Kidney epithelial cell (primary cell): ENCODE measurements at regions not wholly inside any gene's neighbourhood (a gene's known extent, or its start where the extent isn't known, plus 50 kb on each side); places are given as distances from the start of the nearest gene placed in this dataset.

Source experiments
- DNase-seq: peaks from one replicate; pipeline ENCODE4 v3.0.0-alpha.2; 2010; ENCODE audit warnings: low read depth
- H3K27me3 ChIP-seq: 2 replicates; pipeline ENCODE4 v1.6.0; 2011; ENCODE audit warnings: low read length; ENCODE audit not compliant: control insufficient read depth, insufficient read depth
- H3K36me3 ChIP-seq: 2 replicates; pipeline ENCODE4 v1.5.1; 2011; ENCODE audit warnings: low read length; ENCODE audit not compliant: control insufficient read depth, insufficient read depth
- H3K4me3 ChIP-seq: 2 replicates; pipeline ENCODE4 v1.5.1; 2011; ENCODE audit warnings: low read depth, mild to moderate bottlenecking, control low read depth, low read length
- TF ChIP-seq, protein P1 (sequence below): IDR thresholded peaks from 2 replicates; pipeline ENCODE4 v1.5.1; 2011; ENCODE audit warnings: mild to moderate bottlenecking, moderate library complexity, low read length, control low read depth, inconsistent platforms; ENCODE audit not compliant: insufficient read depth, poor library complexity, severe bottlenecking

DNA sequence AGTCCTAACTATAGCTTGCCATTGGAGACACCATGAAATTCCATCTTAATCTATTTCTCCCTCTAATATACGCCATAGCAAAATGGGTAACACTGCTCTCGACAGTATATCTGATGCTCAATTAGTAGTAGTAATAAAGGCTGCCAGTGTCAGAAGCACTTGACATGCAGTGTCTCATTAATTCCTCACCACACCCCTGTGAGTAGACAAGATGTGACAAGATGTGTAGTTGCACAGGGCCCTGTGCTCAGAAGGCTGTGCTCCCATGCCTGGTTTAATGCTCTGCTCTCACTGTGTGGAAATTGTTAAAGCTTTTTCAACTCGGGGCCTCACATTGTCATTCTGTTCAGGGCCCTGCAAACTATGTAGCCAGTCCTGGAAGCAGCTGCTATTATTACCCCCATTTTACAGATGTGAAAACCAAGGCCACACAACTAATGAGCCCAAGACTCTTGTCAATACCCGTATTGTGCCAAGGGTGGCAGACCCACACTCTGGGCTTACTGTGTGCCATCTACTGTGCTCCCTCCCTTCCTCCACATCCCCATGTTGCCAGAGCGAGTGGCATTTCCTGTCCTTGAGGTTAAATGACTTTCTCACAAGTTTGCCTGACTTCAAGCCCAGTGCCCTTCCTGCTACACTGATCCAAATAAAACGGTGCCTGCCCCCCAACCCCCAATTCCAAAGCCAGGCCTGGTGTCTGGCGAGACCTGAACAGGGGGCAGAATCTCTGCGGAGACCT, 287.3 kb upstream of the CCL2 start:
- H3K4me3 ChIP-seq = no peak overlapping the region
- TF ChIP-seq, protein P1, sequence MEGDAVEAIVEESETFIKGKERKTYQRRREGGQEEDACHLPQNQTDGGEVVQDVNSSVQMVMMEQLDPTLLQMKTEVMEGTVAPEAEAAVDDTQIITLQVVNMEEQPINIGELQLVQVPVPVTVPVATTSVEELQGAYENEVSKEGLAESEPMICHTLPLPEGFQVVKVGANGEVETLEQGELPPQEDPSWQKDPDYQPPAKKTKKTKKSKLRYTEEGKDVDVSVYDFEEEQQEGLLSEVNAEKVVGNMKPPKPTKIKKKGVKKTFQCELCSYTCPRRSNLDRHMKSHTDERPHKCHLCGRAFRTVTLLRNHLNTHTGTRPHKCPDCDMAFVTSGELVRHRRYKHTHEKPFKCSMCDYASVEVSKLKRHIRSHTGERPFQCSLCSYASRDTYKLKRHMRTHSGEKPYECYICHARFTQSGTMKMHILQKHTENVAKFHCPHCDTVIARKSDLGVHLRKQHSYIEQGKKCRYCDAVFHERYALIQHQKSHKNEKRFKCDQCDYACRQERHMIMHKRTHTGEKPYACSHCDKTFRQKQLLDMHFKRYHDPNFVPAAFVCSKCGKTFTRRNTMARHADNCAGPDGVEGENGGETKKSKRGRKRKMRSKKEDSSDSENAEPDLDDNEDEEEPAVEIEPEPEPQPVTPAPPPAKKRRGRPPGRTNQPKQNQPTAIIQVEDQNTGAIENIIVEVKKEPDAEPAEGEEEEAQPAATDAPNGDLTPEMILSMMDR = no peak
- no peak for DNase-seq
- H3K27me3 ChIP-seq = no peaks in the 10 kb centered on the region
- H3K36me3 ChIP-seq = no peaks in the 10 kb centered on the region

- Histone ChIP-seq H3K4me3 (no peak overlapping the region), H3K27me3 (no peaks in the 10 kb centered on the region), H3K36me3 (no peaks in the 10 kb centered on the region)
- DNase-seq = no peak
- TF ChIP-seq, protein P1 = no peak
These were observed 286.6 kb upstream of the CCL2 start for GRCh38 chr17:33968350-33969044.

DNA sequence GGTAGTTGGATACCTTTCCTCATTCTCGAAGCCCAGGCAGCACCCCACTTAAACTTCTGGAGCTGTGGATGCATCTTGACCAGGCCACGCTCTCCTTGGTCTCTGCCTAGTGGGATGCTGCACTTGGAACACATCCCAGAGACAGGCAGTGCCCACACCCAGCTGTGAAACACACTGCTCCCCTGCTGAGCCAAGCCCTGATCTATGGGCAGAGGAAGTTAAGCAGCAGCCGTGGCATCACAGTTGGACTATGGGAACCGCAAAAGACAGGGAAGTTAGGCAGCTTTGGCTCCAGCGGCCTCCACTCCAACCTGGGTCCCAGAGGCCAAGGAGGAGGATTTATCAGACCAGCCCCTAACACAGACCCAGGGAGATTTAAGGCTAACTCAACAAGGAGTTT, 284.8 kb upstream of the CCL2 start:
- Histone ChIP-seq H3K27me3 (no peaks in the 10 kb centered on the region), H3K36me3 (no peaks in the 10 kb centered on the region), H3K4me3 (no peak overlapping the region)
- TF ChIP-seq, protein P1 = no peak
- no peak for DNase-seq

DNA sequence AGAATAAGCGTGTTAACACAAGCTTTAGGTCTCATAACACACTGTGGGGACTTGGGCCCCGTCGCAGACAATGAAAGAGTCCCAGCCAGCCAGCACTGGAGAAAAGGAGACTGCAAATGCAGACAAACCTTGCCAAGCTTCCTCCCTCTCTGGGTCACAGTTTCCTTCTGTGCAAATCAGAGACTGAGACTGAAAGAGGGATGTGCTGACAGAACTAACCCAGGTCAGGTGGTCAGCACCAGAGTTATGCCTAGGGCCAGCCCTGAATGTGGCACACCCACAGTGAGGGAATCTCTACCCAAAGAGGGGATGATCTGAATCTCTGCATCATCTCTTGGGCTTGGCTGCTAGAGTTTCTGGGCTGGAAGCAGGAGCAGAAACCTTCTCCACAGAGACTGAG, 282.3 kb upstream of the CCL2 start:
- no peaks in the 10 kb centered on the region for H3K36me3 ChIP-seq
- H3K4me3 ChIP-seq = no peak overlapping the region
- no peaks in the 10 kb centered on the region for H3K27me3 ChIP-seq
- TF ChIP-seq, protein P1 = no peak
- no peak for DNase-seq

DNA sequence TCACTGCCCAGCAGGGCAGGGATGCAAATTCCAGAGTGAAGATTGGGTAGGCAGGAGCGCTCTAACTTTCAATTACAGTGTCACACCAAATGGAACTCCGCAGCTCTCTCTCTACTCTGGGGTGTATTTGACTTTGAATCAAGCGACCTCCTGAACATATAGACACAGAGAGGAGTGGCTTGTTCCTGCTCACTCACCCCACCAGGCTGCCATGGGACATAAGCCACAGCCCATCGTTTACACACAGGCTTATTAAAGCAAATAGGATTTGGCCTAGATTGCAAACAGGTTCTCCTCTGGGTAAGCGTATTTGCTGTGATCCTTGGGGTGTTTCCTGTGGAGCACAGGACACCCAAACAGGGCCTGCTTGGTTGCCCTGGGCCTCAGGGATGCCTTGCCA, 281.6 kb upstream of the CCL2 start:
- H3K36me3 ChIP-seq = no peaks in the 10 kb centered on the region
- no peaks in the 10 kb centered on the region for H3K27me3 ChIP-seq
- no peak overlapping the region for H3K4me3 ChIP-seq
- no peak for DNase-seq
- TF ChIP-seq, protein P1 = no peak

DNA sequence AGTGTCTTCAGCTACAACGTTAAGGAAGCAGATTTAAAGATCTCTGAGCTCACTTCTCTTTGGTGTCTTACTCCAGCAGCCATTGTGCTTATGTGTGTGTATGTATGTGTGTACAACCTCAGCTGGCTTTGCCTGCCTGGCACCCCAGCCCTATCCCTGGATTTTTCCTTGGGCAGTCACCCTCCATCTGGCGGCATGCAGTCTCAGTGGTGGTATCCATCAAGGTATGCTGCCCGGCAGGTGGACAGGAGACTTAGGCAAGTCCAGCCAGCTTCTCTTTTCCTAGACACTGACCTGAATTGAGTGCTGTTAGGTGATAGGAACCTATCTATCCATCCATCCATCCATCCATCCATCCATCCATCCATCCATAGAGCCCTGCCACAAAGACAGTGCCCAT, 280.8 kb upstream of the CCL2 start:
- no peak for DNase-seq
- Histone ChIP-seq H3K27me3 (no peaks in the 10 kb centered on the region), H3K4me3 (no peak overlapping the region), H3K36me3 (no peaks in the 10 kb centered on the region)
- TF ChIP-seq, protein P1 = no peak
